ENCODE measurements at regions not wholly inside any gene's neighbourhood (a gene's known extent, or its start where the extent isn't known, plus 50 kb on each side); places are given as distances from the start of the nearest gene placed in this dataset.

DNA sequence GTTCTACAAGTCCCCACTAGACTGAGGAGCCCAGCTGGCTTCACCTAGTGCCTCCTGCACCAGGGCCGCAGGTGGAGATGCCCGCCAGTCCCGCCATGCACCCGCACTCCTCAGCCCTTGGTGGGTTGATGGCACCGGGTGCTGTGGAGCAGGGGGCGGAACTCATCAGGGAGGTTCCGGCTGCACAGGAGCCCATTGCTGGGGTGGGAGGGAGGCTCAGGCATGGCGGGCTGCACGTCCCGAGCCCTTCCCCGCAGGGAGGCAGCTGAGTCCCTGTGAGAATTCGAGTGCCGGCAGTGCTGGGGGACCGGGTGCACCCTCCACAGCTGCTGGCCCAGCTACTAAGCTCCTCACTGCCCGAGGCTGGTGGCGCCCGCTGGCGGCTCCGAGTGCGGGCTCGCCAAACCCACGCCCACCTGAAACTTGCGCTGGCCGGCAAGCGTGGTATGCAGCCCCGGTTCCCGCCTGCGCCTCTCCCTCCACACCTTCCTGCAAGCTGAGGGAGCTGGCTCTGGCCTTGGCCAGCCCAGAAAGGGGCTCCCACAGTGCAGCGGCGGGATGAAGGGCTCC lies 252.7 kb upstream of the TCF4 start:
- ATAC-seq (ENCODE audit: low FRiP score in 2 of 2) (no peak), DNase-seq (peak in 1 of 2 donors; percentile 74)
- Histone ChIP-seq H3K4me3 (no peak overlapping the region), H3K4me1 (peaks cover 0 to 2% (median 0%) of the 10 kb centered on the region in 4 donors), H3K36me3 (no peaks in the 10 kb centered on the region), H3K9me3 (peaks cover 0 to 9% (median 0%) of the 10 kb centered on the region in 4 donors), H3K27me3 (no peaks in the 10 kb centered on the region), H3K27ac (no peak overlapping the region)
- WGBS, 2 donors: 90 to 96% methylated on average over 13 of the region's 30 CpGs
- TF ChIP-seq, protein P1, sequence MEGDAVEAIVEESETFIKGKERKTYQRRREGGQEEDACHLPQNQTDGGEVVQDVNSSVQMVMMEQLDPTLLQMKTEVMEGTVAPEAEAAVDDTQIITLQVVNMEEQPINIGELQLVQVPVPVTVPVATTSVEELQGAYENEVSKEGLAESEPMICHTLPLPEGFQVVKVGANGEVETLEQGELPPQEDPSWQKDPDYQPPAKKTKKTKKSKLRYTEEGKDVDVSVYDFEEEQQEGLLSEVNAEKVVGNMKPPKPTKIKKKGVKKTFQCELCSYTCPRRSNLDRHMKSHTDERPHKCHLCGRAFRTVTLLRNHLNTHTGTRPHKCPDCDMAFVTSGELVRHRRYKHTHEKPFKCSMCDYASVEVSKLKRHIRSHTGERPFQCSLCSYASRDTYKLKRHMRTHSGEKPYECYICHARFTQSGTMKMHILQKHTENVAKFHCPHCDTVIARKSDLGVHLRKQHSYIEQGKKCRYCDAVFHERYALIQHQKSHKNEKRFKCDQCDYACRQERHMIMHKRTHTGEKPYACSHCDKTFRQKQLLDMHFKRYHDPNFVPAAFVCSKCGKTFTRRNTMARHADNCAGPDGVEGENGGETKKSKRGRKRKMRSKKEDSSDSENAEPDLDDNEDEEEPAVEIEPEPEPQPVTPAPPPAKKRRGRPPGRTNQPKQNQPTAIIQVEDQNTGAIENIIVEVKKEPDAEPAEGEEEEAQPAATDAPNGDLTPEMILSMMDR (IDR thresholded peaks at IDR 0.05): no peak
- TF ChIP-seq POLR2A (IDR thresholded peaks at IDR 0.05) (no peak), EP300 (IDR thresholded peaks at IDR 0.05) (no peak), POLR2AphosphoS5 (IDR thresholded peaks at IDR 0.05) (no peak)

DNA sequence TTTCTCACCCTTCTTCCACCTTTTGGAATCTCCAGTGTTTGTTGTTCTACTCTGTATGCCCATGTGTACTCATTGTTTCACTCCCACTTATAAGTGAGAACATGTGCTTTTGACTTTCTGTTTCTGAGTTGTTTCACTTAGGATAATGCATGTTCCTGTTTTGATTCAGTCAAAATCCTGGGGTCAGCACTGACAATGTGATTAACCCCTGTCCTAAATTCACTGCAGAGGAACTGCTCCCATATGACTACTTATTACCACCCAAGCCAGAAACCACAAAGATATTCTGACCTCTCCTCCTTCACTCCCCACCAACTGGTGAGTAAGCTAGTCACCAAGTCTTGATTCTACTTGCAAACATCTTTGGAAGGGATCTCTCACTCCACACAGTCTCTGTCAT lies 251.4 kb upstream of the TCF4 start:
- DNase-seq (no peak), ATAC-seq (ENCODE audit: low FRiP score in 2 of 2) (peak; percentile 63 to 71)
- no peaks in the 10 kb centered on the region for H3K36me3 ChIP-seq
- TF ChIP-seq, protein P1 (IDR thresholded peaks at IDR 0.05): no peak
- TF ChIP-seq POLR2A (IDR thresholded peaks at IDR 0.05) (no peak), POLR2AphosphoS5 (IDR thresholded peaks at IDR 0.05) (no peak), EP300 (IDR thresholded peaks at IDR 0.05) (no peak)
- H3K27me3 ChIP-seq: no peaks in the 10 kb centered on the region
- H3K27ac ChIP-seq: no peak overlapping the region
- H3K9me3 ChIP-seq: peaks cover 0 to 9% (median 0%) of the 10 kb centered on the region in 4 donors
- no peak overlapping the region for H3K4me3 ChIP-seq
- H3K4me1 ChIP-seq: no peaks in the 10 kb centered on the region

DNA sequence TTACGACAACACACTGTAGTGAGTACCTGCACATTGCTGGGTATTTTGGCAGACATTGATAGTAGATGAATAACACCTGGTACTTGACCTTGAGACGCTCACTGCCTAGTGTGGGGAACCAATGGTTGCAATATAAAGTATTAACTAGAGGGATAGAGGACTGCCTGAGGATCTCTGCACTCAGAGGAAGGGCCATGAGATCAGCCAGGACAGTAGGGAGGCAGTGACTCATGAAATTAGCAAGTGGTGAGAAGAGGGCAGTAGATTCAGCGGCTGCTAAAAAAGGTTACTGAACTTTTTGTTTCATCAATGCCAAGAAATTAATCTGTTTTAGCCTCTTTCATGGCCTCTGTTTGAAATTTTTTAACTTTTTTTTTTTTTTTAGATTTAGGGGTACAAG lies 250.8 kb upstream of the TCF4 start:
- Histone ChIP-seq H3K4me1 (no peaks in the 10 kb centered on the region), H3K27ac (no peak overlapping the region), H3K27me3 (no peaks in the 10 kb centered on the region), H3K36me3 (no peaks in the 10 kb centered on the region), H3K4me3 (no peak overlapping the region), H3K9me3 (peaks cover 0 to 9% (median 0%) of the 10 kb centered on the region in 4 donors)
- DNase-seq (no peak), ATAC-seq (ENCODE audit: low FRiP score in 2 of 2) (peak in 1 of 2 donors; percentile 84)
- TF ChIP-seq EP300 (IDR thresholded peaks at IDR 0.05) (no peak), POLR2A (IDR thresholded peaks at IDR 0.05) (no peak)
- TF ChIP-seq, protein P1 (IDR thresholded peaks at IDR 0.05): no peak
- WGBS, 2 donors: 87 to 95% methylated on average over 3 of the region's 3 CpGs

DNA sequence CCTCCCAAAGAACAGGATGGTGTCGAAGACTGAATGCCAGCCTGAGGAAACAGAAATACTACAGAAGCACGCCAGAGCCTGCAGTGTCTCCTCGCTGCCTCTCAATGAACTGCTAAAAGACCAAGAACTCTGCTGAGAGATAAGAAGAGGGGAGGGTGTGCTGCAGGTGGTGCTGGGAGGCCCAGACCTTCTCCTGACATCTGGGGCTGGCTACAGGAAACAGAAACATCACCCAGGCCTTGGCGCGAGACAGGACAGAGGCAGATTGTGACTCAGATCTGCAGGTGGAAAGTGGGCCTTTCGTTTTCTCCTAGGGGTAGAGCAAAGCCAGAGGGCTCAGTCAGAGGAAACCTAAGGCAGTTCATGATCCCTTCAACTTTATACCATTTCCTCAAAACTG lies 250.3 kb upstream of the TCF4 start:
- 81 to 88% methylated on average over 6 of the region's 6 CpGs for WGBS, 2 donors
- no peak for DNase-seq
- H3K27me3 ChIP-seq: no peaks in the 10 kb centered on the region

More for the DNA sequence above, 250.3 kb upstream of the TCF4 start:
- no peak for ATAC-seq (ENCODE audit: low FRiP score in 2 of 2)
- no peak overlapping the region for H3K27ac ChIP-seq
- H3K4me3 ChIP-seq: no peak overlapping the region
- TF ChIP-seq POLR2AphosphoS5 (IDR thresholded peaks at IDR 0.05) (no peak), POLR2A (IDR thresholded peaks at IDR 0.05) (no peak), EP300 (IDR thresholded peaks at IDR 0.05) (no peak)
- TF ChIP-seq, protein P1 (IDR thresholded peaks at IDR 0.05): no peak
- H3K9me3 ChIP-seq: peaks cover 0 to 9% (median 0%) of the 10 kb centered on the region in 4 donors
- no peaks in the 10 kb centered on the region for H3K4me1 ChIP-seq
- no peaks in the 10 kb centered on the region for H3K36me3 ChIP-seq
